AG09309 (cell line): ENCODE measurements at regions not wholly inside any gene's neighbourhood (a gene's known extent, or its start where the extent isn't known, plus 50 kb on each side); places are given as distances from the start of the nearest gene placed in this dataset.
"Not testable (repeated sequence)": the region's sequence is repeated elsewhere in the genome, so short reads cannot be mapped to it uniquely, and the experiment has no call there.

Experiments used
- DNase-seq: peaks from one replicate; pipeline ENCODE4 v3.0.0-alpha.2; 2010; ENCODE audit warnings: low read depth
- H3K4me3 ChIP-seq: 2 replicates; pipeline ENCODE4 v1.5.1; 2011; ENCODE audit warnings: mild to moderate bottlenecking, low read depth, low read length, moderate library complexity; ENCODE audit not compliant: control insufficient read depth
- TF ChIP-seq, protein P1 (sequence below): IDR thresholded peaks from 2 replicates; pipeline ENCODE4 v1.5.1; 2011; ENCODE audit warnings: mild to moderate bottlenecking, low read depth, low read length, inconsistent platforms; ENCODE audit not compliant: insufficient read depth, control insufficient read depth; ENCODE audit errors: missing control alignments

DNA sequence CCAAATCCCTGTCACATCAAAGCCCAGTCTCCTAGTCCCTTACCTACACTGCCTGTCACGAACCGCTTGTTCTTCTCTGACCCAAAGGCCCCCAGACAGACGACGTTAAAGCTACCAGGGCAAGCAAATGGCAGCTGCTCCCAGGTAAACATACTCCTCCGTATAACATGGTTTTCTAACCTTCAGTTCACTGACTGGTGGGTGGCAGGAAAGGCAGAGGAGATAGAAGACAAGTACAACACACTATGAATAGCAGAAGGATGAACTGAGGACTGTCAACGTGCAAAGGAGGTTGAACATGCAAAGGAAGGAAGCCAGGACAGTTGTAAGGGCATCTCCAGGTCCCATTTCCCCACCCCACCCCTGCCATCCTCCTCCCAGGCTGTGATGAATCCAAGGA lies 449.8 kb downstream of the SHISA9 start:
- DNase-seq: no peak
- TF ChIP-seq, protein P1, sequence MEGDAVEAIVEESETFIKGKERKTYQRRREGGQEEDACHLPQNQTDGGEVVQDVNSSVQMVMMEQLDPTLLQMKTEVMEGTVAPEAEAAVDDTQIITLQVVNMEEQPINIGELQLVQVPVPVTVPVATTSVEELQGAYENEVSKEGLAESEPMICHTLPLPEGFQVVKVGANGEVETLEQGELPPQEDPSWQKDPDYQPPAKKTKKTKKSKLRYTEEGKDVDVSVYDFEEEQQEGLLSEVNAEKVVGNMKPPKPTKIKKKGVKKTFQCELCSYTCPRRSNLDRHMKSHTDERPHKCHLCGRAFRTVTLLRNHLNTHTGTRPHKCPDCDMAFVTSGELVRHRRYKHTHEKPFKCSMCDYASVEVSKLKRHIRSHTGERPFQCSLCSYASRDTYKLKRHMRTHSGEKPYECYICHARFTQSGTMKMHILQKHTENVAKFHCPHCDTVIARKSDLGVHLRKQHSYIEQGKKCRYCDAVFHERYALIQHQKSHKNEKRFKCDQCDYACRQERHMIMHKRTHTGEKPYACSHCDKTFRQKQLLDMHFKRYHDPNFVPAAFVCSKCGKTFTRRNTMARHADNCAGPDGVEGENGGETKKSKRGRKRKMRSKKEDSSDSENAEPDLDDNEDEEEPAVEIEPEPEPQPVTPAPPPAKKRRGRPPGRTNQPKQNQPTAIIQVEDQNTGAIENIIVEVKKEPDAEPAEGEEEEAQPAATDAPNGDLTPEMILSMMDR: no peak
- no peak overlapping the region for H3K4me3 ChIP-seq

DNA sequence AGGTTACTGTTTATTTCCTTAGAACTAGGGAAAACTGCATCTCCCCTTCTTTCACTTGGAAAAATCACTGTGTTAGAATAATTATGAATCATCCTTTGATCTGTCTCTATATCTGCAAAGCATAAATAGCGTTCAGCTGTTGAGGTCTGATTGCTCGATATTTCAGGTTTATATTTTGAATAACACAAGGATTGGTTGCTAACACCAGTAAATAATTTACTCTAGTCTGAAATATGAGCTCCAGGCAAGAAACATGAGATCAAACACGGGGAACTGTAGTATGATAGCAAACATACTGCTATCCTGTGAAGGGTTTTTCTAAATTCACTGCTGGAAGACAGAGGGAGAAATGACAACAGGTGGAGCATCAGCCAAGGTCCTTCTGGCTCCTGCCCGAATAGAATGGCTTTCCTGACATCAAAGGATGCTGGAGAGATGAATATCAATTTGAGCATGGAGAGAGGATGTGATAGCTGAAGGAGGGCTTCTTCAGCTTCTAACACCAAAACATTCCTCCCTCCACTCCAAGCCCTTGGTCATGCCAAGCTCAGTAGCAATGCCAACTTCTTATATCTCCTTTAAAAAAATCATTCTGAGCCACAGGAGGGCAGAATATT lies 450.3 kb downstream of the SHISA9 start:
- DNase-seq: no peak
- TF ChIP-seq, protein P1: no peak

DNA sequence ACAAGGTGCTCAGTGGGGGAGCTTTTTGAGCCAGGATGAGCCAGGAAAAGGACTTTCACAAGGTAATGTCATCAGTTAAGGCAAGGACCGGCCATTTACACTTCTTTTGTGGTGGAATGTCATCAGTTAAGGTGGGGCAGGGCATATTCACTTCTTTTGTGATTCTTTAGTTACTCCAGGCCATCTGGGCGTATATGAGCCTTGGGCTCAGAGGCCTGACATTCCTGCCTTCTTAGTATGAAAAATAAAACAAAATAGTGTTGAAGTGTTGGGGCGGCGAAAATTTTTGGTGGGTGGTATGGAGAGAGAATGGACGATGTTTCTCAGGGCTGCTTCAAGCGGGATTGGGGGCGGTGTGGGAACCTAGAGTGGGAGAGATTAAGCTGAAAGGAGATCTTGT lies 451.4 kb downstream of the SHISA9 start:
- H3K4me3 ChIP-seq, DNase-seq: not testable (repeated sequence)

More for the DNA sequence above, 450.3 kb downstream of the SHISA9 start:
- H3K4me3 ChIP-seq: no peak overlapping the region

DNA sequence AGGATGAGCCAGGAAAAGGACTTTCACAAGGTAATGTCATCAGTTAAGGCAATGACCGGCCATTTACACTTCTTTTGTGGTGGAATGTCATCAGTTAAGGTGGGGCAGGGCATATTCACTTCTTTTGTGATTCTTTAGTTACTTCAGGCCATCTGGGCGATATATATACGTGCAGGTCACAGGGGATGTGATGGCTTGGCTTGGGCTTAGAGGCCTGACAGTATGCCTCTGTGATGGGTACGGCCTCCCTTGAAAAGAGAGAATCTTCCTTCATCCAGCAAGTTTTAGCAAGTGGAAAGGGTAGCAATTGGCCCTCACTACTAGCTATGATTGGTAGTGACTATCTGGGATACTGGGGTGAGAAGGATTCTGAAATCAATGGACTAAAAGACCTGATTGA lies 456.4 kb downstream of the SHISA9 start:
- not testable (repeated sequence) for H3K4me3 ChIP-seq, DNase-seq

DNA sequence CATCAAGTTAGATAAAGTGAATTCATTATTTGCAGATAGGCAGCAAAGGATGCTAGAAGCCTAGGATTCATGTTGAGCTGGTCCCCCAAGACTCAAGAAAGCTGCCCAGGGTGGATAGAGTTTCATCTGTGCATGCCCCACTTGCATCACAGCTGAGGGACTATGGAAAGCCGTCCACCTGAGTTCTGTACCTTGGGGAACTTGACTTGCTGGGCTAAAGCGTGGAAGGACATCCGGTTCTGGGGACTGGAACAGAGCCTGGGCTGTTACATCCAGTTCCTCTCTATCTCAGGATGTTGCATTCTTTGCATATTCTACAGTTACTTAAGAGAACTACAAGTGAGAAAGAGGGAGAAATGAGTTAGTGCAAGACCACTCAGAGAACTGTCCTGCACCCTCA lies 458.4 kb downstream of the SHISA9 start:
- no peak for DNase-seq
- TF ChIP-seq, protein P1: no peak
- H3K4me3 ChIP-seq: no peak overlapping the region

DNA sequence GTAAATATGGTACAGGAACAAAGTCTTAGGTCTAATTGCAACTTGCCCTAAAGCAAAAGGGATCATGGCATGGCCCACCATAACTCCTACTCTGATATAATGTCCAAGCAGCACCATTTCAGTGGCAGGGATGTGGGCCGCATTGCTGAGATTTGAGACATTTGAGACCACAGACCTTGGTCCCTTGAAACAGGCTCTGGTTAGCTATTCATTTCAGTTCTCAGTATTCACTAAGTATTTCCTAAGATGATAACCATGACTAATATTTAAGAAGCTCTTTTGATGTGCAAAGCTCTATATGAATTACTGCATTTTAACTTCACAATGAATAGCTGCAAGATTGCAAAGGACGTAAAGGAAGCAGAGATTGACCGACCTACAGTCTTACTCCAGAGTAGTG lies 471.0 kb downstream of the SHISA9 start:
- TF ChIP-seq, protein P1: no peak
- no peak overlapping the region for H3K4me3 ChIP-seq
- no peak for DNase-seq

DNA sequence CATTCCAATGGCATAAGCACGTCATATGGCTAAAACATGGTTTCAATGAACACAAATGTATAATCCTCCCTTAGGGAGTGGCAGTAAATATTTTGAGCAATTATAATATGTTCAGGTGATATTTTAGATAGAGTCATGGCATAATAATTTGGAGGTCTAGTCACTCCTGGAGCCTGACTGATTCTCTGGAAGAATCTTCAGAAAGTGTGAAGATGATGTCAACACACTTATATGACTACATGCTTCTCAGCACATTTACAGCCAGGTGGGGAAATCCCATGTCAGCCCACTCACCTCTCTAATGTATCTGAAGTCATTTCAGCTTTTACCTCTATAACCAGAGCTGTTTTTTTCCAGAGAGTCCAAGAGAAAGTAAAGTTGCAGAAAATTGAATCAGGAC lies 474.8 kb downstream of the SHISA9 start:
- DNase-seq: no peak
- no peak overlapping the region for H3K4me3 ChIP-seq
- TF ChIP-seq, protein P1: no peak

DNA sequence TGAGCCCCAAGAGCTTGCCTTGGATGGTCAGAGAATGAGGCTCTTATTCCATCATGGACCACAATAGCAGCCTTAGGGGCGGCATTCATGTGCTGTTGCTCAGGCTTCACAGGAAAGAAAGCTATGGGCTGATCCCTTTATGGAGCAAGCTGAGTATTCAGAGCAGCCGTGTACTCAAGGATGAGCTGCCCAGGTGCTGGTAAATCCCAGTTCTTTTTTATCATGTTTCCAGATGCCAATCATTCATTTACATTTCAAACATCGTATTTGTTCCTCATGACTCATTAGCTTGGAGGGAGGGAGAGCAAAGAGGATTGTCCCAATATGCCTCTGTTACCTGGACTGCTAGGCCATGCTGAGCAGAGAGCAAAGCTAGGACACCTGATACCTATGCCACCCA lies 475.7 kb downstream of the SHISA9 start:
- no peak overlapping the region for H3K4me3 ChIP-seq
- no peak for DNase-seq
- TF ChIP-seq, protein P1: no peak
